Right cardiac atrium (tissue), 5 donors: ENCODE measurements at regions not wholly inside any gene's neighbourhood (a gene's known extent, or its start where the extent isn't known, plus 50 kb on each side); places are given as distances from the start of the nearest gene placed in this dataset.
A peak's percentile ranks its signal among the peaks of the same experiment; 100 is the strongest.

ENCODE experiments used
- ATAC-seq, 2 donors: fragments of 200-7000 bp; cut with Tn5 transposase; one replicate each; pipeline versions ENCODE4 v1.8.0 to v1.9.1; 2020; ENCODE audit warnings: moderate library complexity in 2 of 2, mild to moderate bottlenecking in 1 of 2
- DNase-seq, 3 donors: peaks; one replicate each; pipeline ENCODE4 v3.0.0-alpha.2; 2020
- H3K27ac ChIP-seq: one replicate; pipeline ENCODE4 v1.5.1; 2013; ENCODE audit warnings: mild to moderate bottlenecking, low read length, control low read depth, moderate library complexity
- H3K27me3 ChIP-seq: one replicate; pipeline ENCODE4 v1.6.1; 2013; ENCODE audit not compliant: control insufficient read depth, insufficient read depth
- H3K4me1 ChIP-seq: one replicate; pipeline ENCODE4 v1.6.1; 2013; ENCODE audit warnings: low read length; ENCODE audit not compliant: control insufficient read depth, insufficient read depth
- H3K4me3 ChIP-seq: one replicate; pipeline ENCODE4 v1.5.1; 2013; ENCODE audit warnings: low read length, control low read depth
- H3K9me3 ChIP-seq: one replicate; pipeline ENCODE4 v1.6.1; 2013; ENCODE audit warnings: low read length; ENCODE audit not compliant: control insufficient read depth
- WGBS: extraction: QIAGEN DNeasy Blood & Tissue Kit; methylation state at CpG from one replicate; pipeline ENCODE4 v1.1.7; 2013; 5-methylcytosine and 5-hydroxymethylcytosine counted together
- intact Hi-C, 4 donors: fragments of 100-400 bp; cut with DNase I; formaldehyde crosslinking; loops; one replicate each; pipeline versions ENCODE4 v1.11.0 to v1.14.0; 2022 to 2023
- donor health status: healthy with polysubstance abuse.
- donor health status: DM: no; HTN: yes; CAD: no.
- donor health status: DM: no; HTN: no; CAD: no.
- donor health status: DM: no; HTN: yes; CAD: no; lungs with severe emphysema.
- donor health status: DM: yes; HTN: yes; CAD: no.

DNA sequence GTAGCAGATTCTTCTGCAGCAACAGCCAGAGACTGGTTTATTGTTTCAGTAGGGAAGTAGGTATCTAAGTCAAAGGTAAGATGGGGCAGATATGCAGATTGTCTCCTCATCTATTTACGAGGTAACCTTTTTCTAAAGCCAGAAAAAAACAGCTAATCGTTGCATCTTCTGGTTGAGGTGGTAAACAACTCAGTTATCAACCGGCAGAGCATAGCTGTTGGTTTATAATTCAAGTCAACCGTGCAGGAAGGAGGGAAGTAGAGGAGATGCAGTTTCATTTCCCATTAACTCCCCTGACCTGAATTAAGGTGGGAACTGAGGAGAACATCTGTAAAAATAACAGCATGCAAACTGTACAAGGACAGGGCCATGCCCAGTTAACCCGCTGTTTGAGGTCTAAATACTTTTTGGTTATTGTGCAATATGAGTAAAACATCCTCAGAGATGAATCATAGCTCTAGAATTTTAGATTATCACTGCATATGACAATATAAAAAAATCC lies 156.5 kb upstream of the ITGB1 start:
- Histone ChIP-seq H3K27ac (no peak overlapping the region), H3K4me1 (no peaks in the 10 kb centered on the region), H3K9me3 (no peaks in the 10 kb centered on the region), H3K4me3 (no peak overlapping the region), H3K27me3 (no peaks in the 10 kb centered on the region)
- DNase-seq (no peak), ATAC-seq (no peak)
- WGBS, result 60% methylated on average over 5 of the region's 5 CpGs
- intact Hi-C loops, result no loop called here

DNA sequence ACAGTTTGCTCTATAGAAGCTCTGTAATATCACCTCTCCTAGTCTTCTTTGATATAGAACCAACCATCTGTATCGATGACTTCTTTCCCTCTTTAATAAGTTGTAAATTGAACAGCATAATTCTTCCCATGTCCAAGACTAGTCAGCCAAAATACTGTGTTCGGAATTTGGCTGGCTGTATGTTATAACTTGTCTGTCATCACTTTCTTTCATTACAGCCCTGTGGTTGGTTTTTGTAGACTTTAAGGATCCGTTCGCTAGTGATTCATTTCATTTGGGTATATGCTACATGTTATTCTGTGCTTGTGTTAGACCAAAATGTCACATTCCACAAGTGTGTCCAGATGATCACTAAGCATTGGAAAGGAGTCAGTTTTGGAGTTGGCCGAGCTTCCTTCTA lies 155.4 kb upstream of the ITGB1 start:
- ATAC-seq, result peak; percentile 13 to 79
- Histone ChIP-seq H3K4me3 (no peak overlapping the region), H3K4me1 (no peaks in the 10 kb centered on the region), H3K27ac (no peak overlapping the region), H3K27me3 (no peaks in the 10 kb centered on the region), H3K9me3 (no peaks in the 10 kb centered on the region)
- 58% methylated on average over 5 of the region's 5 CpGs for WGBS
- no peak for DNase-seq
- intact Hi-C loops, result no loop called here

DNA sequence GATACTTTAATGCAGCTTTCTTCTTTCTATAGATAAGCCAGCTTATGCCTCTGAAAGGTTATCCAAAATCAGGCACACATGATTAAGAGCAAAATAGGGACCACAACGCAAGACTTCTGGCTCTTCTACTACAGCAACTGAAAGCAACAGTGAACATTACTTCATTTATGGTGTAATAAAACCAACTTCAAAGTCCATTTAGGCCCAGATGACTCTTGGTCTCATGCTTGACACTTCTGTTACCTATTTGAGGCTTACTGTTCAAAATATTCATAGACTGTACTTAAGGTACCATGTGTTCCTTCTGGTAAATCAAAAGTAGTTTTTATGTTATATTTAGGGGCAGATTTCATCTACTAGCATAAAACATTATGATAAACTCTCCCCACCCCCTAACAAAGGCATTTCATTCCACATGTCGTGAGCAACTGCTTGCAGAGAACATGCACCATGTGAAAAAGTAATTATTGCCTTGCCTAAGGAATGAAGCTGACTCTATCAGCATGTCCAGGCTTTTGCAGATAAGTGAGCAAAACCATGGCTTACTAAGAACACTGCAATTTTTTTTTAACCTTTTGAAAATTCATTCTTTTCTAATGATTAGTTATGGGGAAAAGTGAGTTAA lies 154.9 kb upstream of the ITGB1 start:
- no peaks in the 10 kb centered on the region for H3K9me3 ChIP-seq
- no peak overlapping the region for H3K4me3 ChIP-seq
- 60% methylated on average over 2 of the region's 2 CpGs for WGBS
- no peaks in the 10 kb centered on the region for H3K27me3 ChIP-seq
- no peak for DNase-seq
- no peak overlapping the region for H3K27ac ChIP-seq
- H3K4me1 ChIP-seq, result no peaks in the 10 kb centered on the region
- intact Hi-C loops, result no loop called here
- ATAC-seq, result peak; percentile 49 to 71

DNA sequence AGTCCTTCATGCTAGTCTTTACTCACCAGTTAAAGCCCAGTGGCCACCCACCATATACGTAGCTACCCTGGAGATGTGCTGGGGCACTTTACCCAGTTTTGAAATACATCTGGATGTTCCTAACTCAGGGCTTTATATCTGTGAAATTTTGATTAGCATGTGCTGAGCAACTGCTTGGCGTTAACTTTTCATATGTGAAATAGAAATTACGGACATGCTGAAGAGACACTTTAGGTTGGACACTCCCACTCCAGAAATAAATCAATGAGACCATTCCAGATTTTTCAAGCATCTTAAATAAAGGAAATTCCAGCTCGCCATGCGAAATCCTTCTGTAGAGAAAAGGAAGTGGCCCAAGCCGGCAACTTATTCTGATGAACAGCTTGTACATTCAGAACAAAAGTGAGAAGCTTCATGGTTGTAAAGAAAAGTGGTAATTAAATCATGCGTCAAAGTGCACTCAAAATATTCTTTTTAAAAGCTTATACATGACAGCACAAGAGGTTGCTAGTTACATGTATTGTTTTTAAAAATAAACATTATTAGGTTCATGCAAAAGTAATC lies 153.5 kb upstream of the ITGB1 start:
- Histone ChIP-seq H3K9me3 (no peaks in the 10 kb centered on the region), H3K4me3 (no peak overlapping the region), H3K27me3 (no peaks in the 10 kb centered on the region), H3K4me1 (no peaks in the 10 kb centered on the region), H3K27ac (no peak overlapping the region)
- 90% methylated on average over 7 of the region's 7 CpGs for WGBS
- DNase-seq, result no peak
- ATAC-seq, result no peak
- intact Hi-C loops, result no loop called here

DNA sequence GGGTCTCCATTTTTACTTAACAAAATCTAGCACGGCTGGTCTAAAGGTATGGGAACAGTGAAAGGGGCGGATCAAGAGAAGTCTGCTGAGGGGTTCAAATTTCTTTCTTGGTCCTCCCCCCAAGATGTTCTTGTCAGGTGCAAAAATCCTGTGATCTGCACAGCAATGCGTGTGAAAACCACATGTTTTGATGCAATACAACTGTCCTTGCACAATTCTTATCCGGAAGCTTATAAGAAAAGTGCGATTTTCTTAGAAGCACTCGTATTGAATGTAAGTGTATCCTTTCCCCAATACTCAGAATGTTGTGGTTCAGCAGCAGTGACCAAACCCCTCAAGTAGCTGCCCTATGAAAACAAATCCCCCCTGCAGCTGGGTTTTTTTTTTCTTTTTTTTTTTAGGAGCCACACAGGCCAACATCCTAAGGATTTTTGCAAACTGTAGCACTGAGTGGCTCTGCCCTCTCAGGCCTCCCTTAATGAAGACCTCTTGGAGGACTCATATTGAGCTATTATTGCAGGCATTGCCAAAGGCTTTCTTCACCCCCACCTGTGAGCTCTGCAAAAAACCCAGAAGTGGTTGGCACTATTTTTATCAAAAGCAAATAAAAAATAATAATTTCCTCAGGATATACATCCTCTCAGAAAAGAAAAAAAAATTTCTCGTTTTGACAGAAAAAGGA lies 151.9 kb upstream of the ITGB1 start:
- intact Hi-C loops, result no loop called here
- no peaks in the 10 kb centered on the region for H3K4me1 ChIP-seq
- ATAC-seq, result no peak
- WGBS, result 82% methylated on average over 7 of the region's 7 CpGs
- H3K27ac ChIP-seq, result no peak overlapping the region
- H3K27me3 ChIP-seq, result no peaks in the 10 kb centered on the region
- no peak for DNase-seq
- no peak overlapping the region for H3K4me3 ChIP-seq
- no peaks in the 10 kb centered on the region for H3K9me3 ChIP-seq

DNA sequence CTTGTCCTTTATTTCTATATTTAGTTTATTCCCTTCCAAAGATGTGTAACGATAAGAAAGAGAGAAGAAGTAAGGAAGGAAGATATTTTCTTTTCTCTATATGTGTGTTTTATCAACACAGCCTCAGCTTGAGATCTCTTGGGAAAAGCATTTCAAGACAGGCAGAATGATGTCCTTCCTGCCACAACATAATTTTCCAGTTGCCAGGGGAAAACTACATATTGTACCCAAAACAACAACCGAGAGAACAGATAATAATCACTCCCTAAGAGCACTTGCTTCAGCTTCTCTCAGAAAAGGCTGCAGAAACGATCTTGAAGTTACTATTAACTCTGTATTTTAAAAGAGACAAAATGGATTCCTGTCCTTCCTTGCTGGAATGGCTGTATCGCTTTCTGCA lies 151.4 kb upstream of the ITGB1 start:
- intact Hi-C loops, result no loop called here
- Histone ChIP-seq H3K27ac (no peak overlapping the region), H3K4me3 (no peak overlapping the region), H3K4me1 (no peaks in the 10 kb centered on the region), H3K27me3 (no peaks in the 10 kb centered on the region), H3K9me3 (no peaks in the 10 kb centered on the region)
- DNase-seq (no peak), ATAC-seq (no peak)
- WGBS, result 50% methylated on average over 4 of the region's 4 CpGs

DNA sequence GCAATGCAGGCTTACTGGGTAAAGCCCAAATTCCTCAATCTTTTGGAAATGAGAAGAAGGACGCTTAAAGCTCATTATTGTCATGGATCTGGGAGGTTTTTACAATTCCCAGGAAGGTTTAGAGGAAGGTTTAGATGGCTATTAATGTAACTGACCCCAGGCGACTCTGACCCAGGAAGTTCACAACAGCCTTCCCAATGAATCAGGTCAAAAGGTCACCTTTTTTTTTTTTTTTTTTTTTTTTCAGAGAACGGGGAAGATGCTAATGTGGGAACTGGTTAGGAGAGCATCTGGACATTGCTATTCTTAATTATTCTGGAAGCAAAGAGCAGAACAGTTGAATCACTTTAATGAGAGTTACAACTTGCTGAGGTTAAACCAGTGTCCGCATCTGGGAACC lies 149.9 kb upstream of the ITGB1 start:
- no peak overlapping the region for H3K4me3 ChIP-seq
- H3K9me3 ChIP-seq, result peaks cover 4% of the 10 kb centered on the region
- 87% methylated on average over 4 of the region's 4 CpGs for WGBS
- intact Hi-C loops, result no loop called here
- ATAC-seq, result no peak
- no peaks in the 10 kb centered on the region for H3K4me1 ChIP-seq
- no peak overlapping the region for H3K27ac ChIP-seq
- H3K27me3 ChIP-seq, result no peaks in the 10 kb centered on the region
- no peak for DNase-seq

DNA sequence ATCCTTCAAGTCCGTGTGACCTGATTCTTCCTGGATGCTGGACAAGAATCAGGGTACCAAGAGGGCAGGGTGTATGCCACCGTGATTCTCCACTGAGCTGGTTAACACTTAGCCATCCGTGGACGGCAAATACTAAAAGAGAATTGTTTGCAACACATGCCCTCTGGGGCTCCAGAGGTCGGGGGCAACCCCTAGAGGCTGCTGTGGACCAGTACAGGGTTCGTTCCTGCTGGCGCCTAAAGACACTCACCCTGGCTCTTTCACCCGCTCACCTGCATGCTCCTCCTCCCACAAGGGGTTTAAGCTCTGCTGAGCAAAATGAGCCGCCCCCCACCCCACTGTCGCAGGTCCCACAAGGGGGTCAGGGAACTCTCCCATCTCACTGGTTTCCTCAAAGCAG lies 148.7 kb upstream of the ITGB1 start:
- 82% methylated on average over 10 of the region's 10 CpGs for WGBS
- Histone ChIP-seq H3K27ac (no peak overlapping the region), H3K27me3 (no peaks in the 10 kb centered on the region), H3K4me3 (no peak overlapping the region), H3K9me3 (peaks cover 4% of the 10 kb centered on the region), H3K4me1 (no peaks in the 10 kb centered on the region)
- ATAC-seq, result no peak
- intact Hi-C loops, result no loop called here
- DNase-seq, result no peak

DNA sequence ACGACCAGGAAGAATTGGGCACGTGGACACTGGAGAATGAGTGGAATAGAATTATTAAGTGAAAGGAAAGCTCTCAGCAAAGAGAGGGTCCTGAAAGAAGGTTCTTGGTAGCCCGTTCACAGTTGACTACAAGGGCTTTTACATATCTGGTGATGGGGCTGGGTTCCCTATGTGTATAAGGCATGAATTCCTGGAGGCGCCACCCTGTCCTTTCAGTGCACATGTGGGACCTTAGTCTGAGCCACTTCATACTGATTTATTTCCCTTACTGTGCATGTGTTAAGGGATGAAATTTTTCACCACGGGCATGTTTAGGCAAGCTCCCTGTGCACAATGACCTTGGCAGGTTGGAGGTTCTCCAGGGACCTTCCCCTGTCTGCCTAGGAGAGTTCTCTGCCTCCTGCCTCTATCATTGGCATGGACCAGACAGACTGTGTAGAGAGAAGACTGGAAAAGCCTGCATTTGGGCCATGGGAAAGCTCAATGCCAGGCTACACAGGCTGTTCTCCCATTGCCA lies 145.9 kb upstream of the ITGB1 start:
- no peak for ATAC-seq
- Histone ChIP-seq H3K9me3 (peaks cover 4% of the 10 kb centered on the region), H3K27ac (no peak overlapping the region), H3K4me3 (no peak overlapping the region), H3K4me1 (no peaks in the 10 kb centered on the region), H3K27me3 (no peaks in the 10 kb centered on the region)
- intact Hi-C loops, result no loop called here
- 86% methylated on average over 5 of the region's 5 CpGs for WGBS
- no peak for DNase-seq

DNA sequence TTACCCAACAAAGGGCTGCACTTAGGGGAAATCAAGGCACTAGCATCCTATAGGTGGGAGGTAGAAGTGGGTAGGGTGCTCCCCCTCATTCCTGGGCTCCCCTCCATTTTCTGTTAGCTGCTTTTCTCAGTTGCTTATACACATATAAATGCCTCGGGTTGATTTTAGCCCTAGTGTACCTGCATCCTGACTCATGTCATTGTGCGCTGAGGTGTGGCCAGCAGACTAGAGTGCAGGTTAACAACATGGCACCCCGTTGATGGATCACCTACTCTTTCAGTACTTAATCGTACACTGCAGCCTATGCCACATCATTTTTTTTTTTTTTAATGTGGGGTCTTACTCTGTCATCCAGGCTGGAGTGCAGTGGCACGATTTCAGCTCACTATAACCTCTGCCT lies 144.0 kb upstream of the ITGB1 start:
- Histone ChIP-seq H3K27ac (no peak overlapping the region), H3K4me1 (no peaks in the 10 kb centered on the region), H3K27me3 (no peaks in the 10 kb centered on the region), H3K9me3 (peaks cover 4% of the 10 kb centered on the region), H3K4me3 (no peak overlapping the region)
- DNase-seq, result no peak
- intact Hi-C loops, result no loop called here
- WGBS, result 85% methylated on average over 5 of the region's 5 CpGs
- no peak for ATAC-seq

DNA sequence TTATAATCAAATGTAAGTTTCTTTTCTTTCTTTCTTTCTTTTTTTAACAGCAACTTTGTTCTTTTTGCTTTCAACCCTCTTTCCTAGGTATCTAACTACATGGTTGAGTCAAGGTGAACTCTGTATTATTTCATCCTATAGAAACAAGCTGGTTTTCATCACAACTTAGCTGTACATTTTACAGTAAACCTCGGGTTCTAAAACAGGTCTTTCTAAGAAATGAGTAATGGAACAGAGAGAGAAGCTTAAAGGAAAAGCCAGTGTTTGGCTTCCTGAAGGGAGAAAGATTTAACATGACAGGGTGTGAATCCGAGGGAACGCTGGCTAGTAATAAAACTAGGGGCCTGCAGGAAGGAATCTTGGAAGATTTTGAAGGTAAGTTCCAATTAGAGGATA lies 143.4 kb upstream of the ITGB1 start:
- intact Hi-C loops, result no loop called here
- Histone ChIP-seq H3K9me3 (peaks cover 4% of the 10 kb centered on the region), H3K27me3 (no peaks in the 10 kb centered on the region), H3K27ac (no peak overlapping the region), H3K4me1 (no peaks in the 10 kb centered on the region), H3K4me3 (no peak overlapping the region)
- ATAC-seq (no peak), DNase-seq (no peak)
- WGBS, result 73% methylated on average over 3 of the region's 3 CpGs
